Upper lobe of right lung (tissue), 1 donor: ENCODE measurements at regions not wholly inside any gene's neighbourhood (a gene's known extent, or its start where the extent isn't known, plus 50 kb on each side); places are given as distances from the start of the nearest gene placed in this dataset.

Experiments
- ATAC-seq: fragments of 200-7000 bp; cut with Tn5 transposase; one replicate; pipeline ENCODE4 v1.9.1; 2020; ENCODE audit warnings: mild to moderate bottlenecking, moderate library complexity
- DNase-seq: peaks from one replicate; pipeline ENCODE4 v3.0.0-alpha.2; 2020
- H3K27ac ChIP-seq: fragments of 200-600 bp; one replicate; pipeline ENCODE4 v1.8.0; 2022
- H3K27me3 ChIP-seq: fragments of 200-600 bp; one replicate; pipeline ENCODE4 v1.8.0; 2022; ENCODE audit warnings: mild to moderate bottlenecking
- H3K36me3 ChIP-seq: fragments of 200-600 bp; one replicate; pipeline ENCODE4 v1.8.0; 2022
- H3K4me1 ChIP-seq: fragments of 200-600 bp; one replicate; pipeline ENCODE4 v1.8.0; 2022
- H3K4me3 ChIP-seq: fragments of 200-600 bp; one replicate; pipeline ENCODE4 v1.8.0; 2022; ENCODE audit warnings: mild to moderate bottlenecking
- H3K9me3 ChIP-seq: fragments of 200-600 bp; one replicate; pipeline ENCODE4 v1.8.0; 2022
- intact Hi-C: fragments of 100-400 bp; cut with DNase I; formaldehyde crosslinking; loops from one replicate; pipeline ENCODE4 v1.11.0; 2022
- TF ChIP-seq, protein P1 (sequence below): fragments of 200-600 bp; IDR thresholded peaks from one replicate; pipeline ENCODE4 v1.8.0; 2022; ENCODE audit warnings: antibody characterized with exemption
- donor health status: DM: no; HTN: yes; CAD: no; lungs with severe emphysema.

DNA sequence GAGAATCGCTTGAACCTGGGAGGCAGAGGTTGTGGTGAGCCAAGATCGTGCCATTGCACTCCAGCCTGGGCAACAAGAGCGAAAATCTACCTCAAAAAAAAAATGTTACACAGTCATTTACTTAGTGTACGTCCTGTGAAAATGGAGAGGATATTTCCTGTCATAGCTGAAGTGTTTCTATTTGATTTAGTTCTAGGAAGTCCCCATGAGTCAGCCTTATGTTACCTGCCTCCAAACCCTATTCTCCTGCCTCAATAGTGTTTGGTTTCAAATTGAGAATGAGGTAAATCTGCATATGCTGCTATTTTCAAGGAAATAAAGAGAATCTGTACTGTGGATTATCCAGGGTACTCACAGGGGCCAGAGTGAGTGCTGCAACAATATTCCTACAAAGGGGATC is 1284.5 kb upstream of the AUTS2 start:
- Histone ChIP-seq H3K4me1 (no peaks in the 10 kb centered on the region), H3K36me3 (no peaks in the 10 kb centered on the region), H3K4me3 (no peak overlapping the region), H3K27ac (no peak overlapping the region), H3K9me3 (no peaks in the 10 kb centered on the region), H3K27me3 (no peaks in the 10 kb centered on the region)
- intact Hi-C loops: no loop called here
- no peak for ATAC-seq
- TF ChIP-seq, protein P1, sequence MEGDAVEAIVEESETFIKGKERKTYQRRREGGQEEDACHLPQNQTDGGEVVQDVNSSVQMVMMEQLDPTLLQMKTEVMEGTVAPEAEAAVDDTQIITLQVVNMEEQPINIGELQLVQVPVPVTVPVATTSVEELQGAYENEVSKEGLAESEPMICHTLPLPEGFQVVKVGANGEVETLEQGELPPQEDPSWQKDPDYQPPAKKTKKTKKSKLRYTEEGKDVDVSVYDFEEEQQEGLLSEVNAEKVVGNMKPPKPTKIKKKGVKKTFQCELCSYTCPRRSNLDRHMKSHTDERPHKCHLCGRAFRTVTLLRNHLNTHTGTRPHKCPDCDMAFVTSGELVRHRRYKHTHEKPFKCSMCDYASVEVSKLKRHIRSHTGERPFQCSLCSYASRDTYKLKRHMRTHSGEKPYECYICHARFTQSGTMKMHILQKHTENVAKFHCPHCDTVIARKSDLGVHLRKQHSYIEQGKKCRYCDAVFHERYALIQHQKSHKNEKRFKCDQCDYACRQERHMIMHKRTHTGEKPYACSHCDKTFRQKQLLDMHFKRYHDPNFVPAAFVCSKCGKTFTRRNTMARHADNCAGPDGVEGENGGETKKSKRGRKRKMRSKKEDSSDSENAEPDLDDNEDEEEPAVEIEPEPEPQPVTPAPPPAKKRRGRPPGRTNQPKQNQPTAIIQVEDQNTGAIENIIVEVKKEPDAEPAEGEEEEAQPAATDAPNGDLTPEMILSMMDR: no peak
- DNase-seq: no peak

DNA sequence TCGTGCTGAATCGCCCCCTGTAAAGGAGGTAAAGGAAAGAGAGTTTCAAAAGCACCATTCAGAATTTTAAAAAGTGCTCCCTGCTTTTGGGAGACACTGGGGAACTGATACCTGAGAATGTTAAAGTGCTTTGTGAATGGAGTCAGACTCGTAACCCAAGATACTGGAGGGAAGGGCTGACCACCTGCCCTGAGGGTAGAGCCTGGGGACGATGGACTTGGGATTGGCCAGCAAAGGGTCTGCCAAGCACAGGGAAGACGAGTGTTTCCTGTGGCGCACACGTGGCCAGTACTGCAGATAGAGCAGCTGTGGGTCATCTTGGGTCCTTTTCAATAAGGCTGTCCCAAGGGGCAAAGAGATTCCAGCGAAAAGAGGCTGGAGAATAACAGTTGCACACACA is 1284.1 kb upstream of the AUTS2 start:
- TF ChIP-seq, protein P1: no peak
- H3K4me1 ChIP-seq: no peaks in the 10 kb centered on the region

DNA sequence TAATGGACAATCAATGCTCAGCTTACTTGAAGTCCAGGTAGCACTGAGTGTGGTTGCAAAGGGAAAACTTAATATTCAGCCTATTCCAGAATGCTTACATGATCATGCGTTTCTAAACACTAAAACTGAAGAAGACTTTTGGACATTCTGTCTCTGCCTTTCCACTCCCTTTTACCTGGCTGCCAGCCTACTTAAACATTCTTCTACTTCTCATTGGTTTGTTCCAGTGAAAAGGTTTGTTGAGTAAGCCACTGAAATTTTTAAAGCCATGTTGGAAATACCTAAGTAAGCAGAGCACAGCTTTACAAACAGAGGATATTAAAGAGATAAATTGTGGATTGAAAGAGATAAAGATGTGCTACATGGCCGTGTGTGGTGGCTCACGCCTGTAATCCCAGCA is 1280.8 kb upstream of the AUTS2 start:
- DNase-seq (no peak), ATAC-seq (no peak)
- intact Hi-C loops: no loop called here
- TF ChIP-seq, protein P1: no peak
- no peaks in the 10 kb centered on the region for H3K4me1 ChIP-seq
- H3K27ac ChIP-seq: no peak overlapping the region
- H3K27me3 ChIP-seq: no peaks in the 10 kb centered on the region
- H3K4me3 ChIP-seq: no peak overlapping the region
- no peaks in the 10 kb centered on the region for H3K9me3 ChIP-seq
- H3K36me3 ChIP-seq: no peaks in the 10 kb centered on the region

More for the DNA sequence above, 1284.1 kb upstream of the AUTS2 start:
- Histone ChIP-seq H3K36me3 (no peaks in the 10 kb centered on the region), H3K9me3 (no peaks in the 10 kb centered on the region), H3K27me3 (no peaks in the 10 kb centered on the region), H3K27ac (no peak overlapping the region), H3K4me3 (no peak overlapping the region)
- no peak for DNase-seq
- ATAC-seq: no peak
- intact Hi-C loops: no loop called here

DNA sequence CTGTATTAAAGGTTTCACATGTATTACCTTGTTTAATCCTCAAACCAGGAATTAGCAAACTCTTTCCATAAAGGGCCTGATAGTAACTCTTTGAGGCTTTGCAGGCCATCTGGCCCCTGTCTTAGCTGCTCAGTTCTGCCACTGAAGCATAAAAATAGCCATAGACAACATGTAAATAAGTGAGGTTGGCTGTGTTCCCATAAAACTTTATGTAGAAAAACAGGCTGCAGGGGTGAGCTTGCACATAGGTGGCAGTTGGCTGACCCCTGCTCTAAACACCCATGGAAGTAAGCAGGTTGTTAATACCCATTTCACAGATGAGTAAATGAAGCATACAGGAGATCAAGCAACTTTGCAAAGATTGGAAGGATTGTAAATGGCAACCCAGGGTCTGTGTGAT is 1279.2 kb upstream of the AUTS2 start:
- Histone ChIP-seq H3K36me3 (no peaks in the 10 kb centered on the region), H3K9me3 (no peaks in the 10 kb centered on the region), H3K4me3 (no peak overlapping the region), H3K27ac (no peak overlapping the region), H3K4me1 (no peaks in the 10 kb centered on the region), H3K27me3 (no peaks in the 10 kb centered on the region)
- no peak for DNase-seq
- intact Hi-C loops: no loop called here
- TF ChIP-seq, protein P1: no peak
- ATAC-seq: no peak

DNA sequence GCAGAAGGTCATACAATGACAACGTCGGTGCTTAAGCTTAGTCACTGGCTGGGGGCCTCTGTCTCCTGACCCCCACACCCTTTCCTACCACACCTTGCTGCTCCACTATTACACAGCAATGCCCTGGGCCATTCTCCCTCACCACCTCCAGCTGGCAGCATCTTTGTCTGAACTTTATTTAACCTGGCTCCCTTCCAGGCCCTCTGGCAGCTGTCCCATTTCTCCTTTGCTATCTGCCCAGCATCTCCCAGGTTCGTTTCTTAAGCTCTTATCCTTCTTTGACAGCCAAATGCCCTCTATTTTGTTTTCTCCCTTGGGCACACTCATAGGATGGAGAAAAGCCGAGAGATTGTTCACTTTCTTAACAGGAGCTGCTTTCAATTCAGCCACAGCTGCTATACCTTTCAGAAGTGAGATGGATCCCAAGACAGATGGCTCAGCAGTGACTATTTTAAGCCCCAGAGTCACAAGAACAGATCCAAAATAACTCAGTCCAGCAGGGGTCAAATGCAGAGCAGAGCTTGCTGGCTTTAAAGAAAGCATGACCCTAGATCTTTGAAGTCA is 1277.1 kb upstream of the AUTS2 start:
- Histone ChIP-seq H3K4me1 (no peaks in the 10 kb centered on the region), H3K27me3 (no peaks in the 10 kb centered on the region), H3K4me3 (no peak overlapping the region), H3K27ac (no peak overlapping the region), H3K9me3 (no peaks in the 10 kb centered on the region), H3K36me3 (no peaks in the 10 kb centered on the region)
- intact Hi-C loops: no loop called here
- TF ChIP-seq, protein P1: no peak
- no peak for ATAC-seq
- no peak for DNase-seq
